ENCODE measurements at regions not wholly inside any gene's neighbourhood (a gene's known extent, or its start where the extent isn't known, plus 50 kb on each side); places are given as distances from the start of the nearest gene placed in this dataset.

- TF ChIP-seq AFF4 (CRISPR knock-in tag; IDR thresholded peaks at IDR 0.05; ENCODE audit: borderline replicate concordance) = no peak
Observed at GRCh38 chr21:28317177-28317950, 675.3 kb downstream of the LTN1 start (continued).

GRCh38 chr21:28311411-28312190, 681.1 kb downstream of the LTN1 start:
- ChIA-PET POLR2A (no interaction called here), CTCF (interaction anchor here (0.5 kb wide), 1 partner anchor 1125 kb away, joined by 3 read pairs; no protein-coding TSS in a partner anchor)
- Mint-ChIP-seq H3K9me3 (peaks cover 10% of the 10 kb centered on the region), H3K4me1 (peaks cover 10% of the 10 kb centered on the region), H3K27me3 (ENCODE audit: low read depth) (peaks cover 11% of the 10 kb centered on the region), H3K4me3 (no peak overlapping the region), H3K27ac (no peak overlapping the region), H3K36me3 (peaks cover 8% of the 10 kb centered on the region)
- DNase-seq (ENCODE audit: low spot score) = no peak
- ATAC-seq = peak; percentile 50
- no peak for TF ChIP-seq TEAD4 (CRISPR knock-in tag; IDR thresholded peaks at IDR 0.05)

- peaks cover 10% of the 10 kb centered on the region for H3K9me3 Mint-ChIP-seq
- ATAC-seq (no peak), DNase-seq (ENCODE audit: low spot score) (no peak)
- no peak for TF ChIP-seq ZNF671 (CRISPR knock-in tag; IDR thresholded peaks at IDR 0.05)
- no peak for TF ChIP-seq CBFB (CRISPR knock-in tag; IDR thresholded peaks at IDR 0.05; ENCODE audit: low read depth)
- no peak for TF ChIP-seq TEAD1 (CRISPR knock-in tag; IDR thresholded peaks at IDR 0.05)
- TF ChIP-seq E2F1 (CRISPR knock-in tag; IDR thresholded peaks at IDR 0.05) = no peak
- TF ChIP-seq ZNF423 (CRISPR knock-in tag; IDR thresholded peaks at IDR 0.05) = no peak
- no peak for TF ChIP-seq FOXK1 (CRISPR knock-in tag; IDR thresholded peaks at IDR 0.05)
- TF ChIP-seq ZNF317 (CRISPR knock-in tag; IDR thresholded peaks at IDR 0.05; ENCODE audit: borderline replicate concordance, low read depth) = no peak
- no peak for TF ChIP-seq ZNF281 (CRISPR knock-in tag; IDR thresholded peaks at IDR 0.05)
- no peak for TF ChIP-seq ZNF416 (CRISPR knock-in tag; IDR thresholded peaks at IDR 0.05)
- TF ChIP-seq GABPB1 (CRISPR knock-in tag; IDR thresholded peaks at IDR 0.05) = no peak
- POLR2A ChIA-PET = no interaction called here
- no peak overlapping the region for H3K4me3 Mint-ChIP-seq
- H3K27me3 Mint-ChIP-seq (ENCODE audit: low read depth) = peaks cover 11% of the 10 kb centered on the region
- peaks cover 8% of the 10 kb centered on the region for H3K36me3 Mint-ChIP-seq
- CTCF ChIA-PET = interaction anchor here (0.5 kb wide), 1 partner anchor 1125 kb away, joined by 3 read pairs; no protein-coding TSS in a partner anchor
- H3K27ac Mint-ChIP-seq = no peak overlapping the region
- peaks cover 10% of the 10 kb centered on the region for H3K4me1 Mint-ChIP-seq
Observed at GRCh38 chr21:28310711-28311110, 682.0 kb downstream of the LTN1 start.
